HEK293 (cell line): ENCODE measurements at regions not wholly inside any gene's neighbourhood (a gene's known extent, or its start where the extent isn't known, plus 50 kb on each side); places are given as distances from the start of the nearest gene placed in this dataset.

ENCODE experiments used
- CTCF ChIA-PET: fragments of 350-600 bp; formaldehyde crosslinking; extraction: SDS; loops from one replicate; lab custom pipeline; 2021; ENCODE audit warnings: antibody characterized with exemption; lab: Yijun Ruan, JAX
- POLR2A ChIA-PET: fragments of 300-600 bp; formaldehyde crosslinking; extraction: SDS; loops from one replicate; lab custom pipeline; 2020; ENCODE audit warnings: antibody characterized with exemption, inconsistent platforms; lab: Yijun Ruan, JAX
- H3K27ac ChIP-seq: fragments of 200-500 bp; sonication (Bioruptor generic); 2 replicates; pipeline ENCODE4 v1.5.1; 2014; ENCODE audit warnings: low read depth, low read length, control low read depth, inconsistent platforms; ENCODE audit errors: extremely low read depth
- H3K36me3 ChIP-seq, 2 experiments: fragments of 200-500 bp in 1 of 2; sonication (Bioruptor generic) in 1 of 2; 1 replicate in 1 of 2; 2 replicates in 1 of 2; pipeline ENCODE4 v1.5.1; 2014 to 2017; ENCODE audit warnings: inconsistent platforms in 2 of 2, low read length in 2 of 2; ENCODE audit not compliant: control insufficient read depth in 2 of 2, insufficient read depth in 1 of 2
- H3K4me1 ChIP-seq: fragments of 200-500 bp; sonication (Bioruptor generic); 2 replicates; pipeline ENCODE4 v1.5.1; 2014; ENCODE audit warnings: mild to moderate bottlenecking, low read length, inconsistent platforms; ENCODE audit not compliant: control insufficient read depth, insufficient read depth
- H3K4me3 ChIP-seq: 2 replicates; pipeline ENCODE4 v1.5.1; 2011; ENCODE audit warnings: low read depth, mild to moderate bottlenecking, control low read depth, low read length, moderate library complexity
- H3K9me3 ChIP-seq: fragments of 200-500 bp; sonication (Bioruptor generic); 2 replicates; pipeline ENCODE4 v1.5.1; 2014; ENCODE audit warnings: low read depth, low read length, inconsistent platforms; ENCODE audit not compliant: control insufficient read depth, insufficient read depth
- FEZF1 ChIP-seq: fragments of 450-650 bp; formaldehyde crosslinking; IDR thresholded peaks from 2 replicates; pipeline ENCODE4 v1.5.1; 2016; ENCODE audit warnings: missing biosample characterization, missing genetic modification characterization
- HOXC10 ChIP-seq: sonication (generic); formaldehyde crosslinking; IDR thresholded peaks from 2 replicates; pipeline ENCODE4 v1.8.1; 2023; ENCODE audit warnings: mild to moderate bottlenecking, missing genetic modification reagents
- INSM2 ChIP-seq: fragments of 450-650 bp; formaldehyde crosslinking; IDR thresholded peaks from 2 replicates; pipeline ENCODE4 v1.5.1; 2016; ENCODE audit warnings: missing biosample characterization, missing genetic modification characterization
- KLF8 ChIP-seq: fragments of 450-650 bp; formaldehyde crosslinking; IDR thresholded peaks from 2 replicates; pipeline ENCODE4 v1.5.1; 2016; ENCODE audit warnings: missing biosample characterization, missing genetic modification characterization
- MEIS1 ChIP-seq: sonication (generic); formaldehyde crosslinking; IDR thresholded peaks from 2 replicates; pipeline ENCODE4 v1.8.1; 2022; ENCODE audit warnings: missing genetic modification reagents, mild to moderate bottlenecking, borderline replicate concordance
- PRDM1 ChIP-seq: fragments of 450-650 bp; formaldehyde crosslinking; IDR thresholded peaks from 2 replicates; pipeline ENCODE4; 2016; ENCODE audit warnings: missing biosample characterization, missing genetic modification characterization
- PRDM4 ChIP-seq: fragments of 450-650 bp; formaldehyde crosslinking; IDR thresholded peaks from 2 replicates; pipeline ENCODE4 v1.5.1; 2017; ENCODE audit warnings: missing biosample characterization, missing genetic modification characterization
- PRDM6 ChIP-seq: fragments of 450-650 bp; formaldehyde crosslinking; IDR thresholded peaks from 2 replicates; pipeline ENCODE4 v1.5.1; 2017; ENCODE audit warnings: missing biosample characterization, missing genetic modification characterization
- SETDB1 ChIP-seq: IDR thresholded peaks from one replicate; pipeline ENCODE4 v1.6.1; 2017; ENCODE audit warnings: mild to moderate bottlenecking, low read length, moderate library complexity, mixed read lengths; ENCODE audit not compliant: insufficient read length
- TCF7L2 ChIP-seq: IDR thresholded peaks from 2 replicates; pipeline ENCODE4 v1.6.1; 2011; ENCODE audit warnings: low read depth, mild to moderate bottlenecking, inconsistent platforms, low read length, moderate library complexity, borderline replicate concordance
- WT1 ChIP-seq: fragments of 450-650 bp; formaldehyde crosslinking; IDR thresholded peaks from 2 replicates; pipeline ENCODE4 v1.5.1; 2016; ENCODE audit warnings: missing biosample characterization, missing genetic modification characterization
- YY1 ChIP-seq: fragments of 450-650 bp; formaldehyde crosslinking; IDR thresholded peaks from 2 replicates; pipeline ENCODE4 v1.5.1; 2018; ENCODE audit warnings: missing biosample characterization, missing genetic modification characterization
- ZBTB48 ChIP-seq: fragments of 450-650 bp; formaldehyde crosslinking; IDR thresholded peaks from 2 replicates; pipeline ENCODE4 v1.5.1; 2016; ENCODE audit warnings: missing biosample characterization, missing genetic modification characterization
- ZFP37 ChIP-seq: fragments of 450-650 bp; formaldehyde crosslinking; IDR thresholded peaks from 2 replicates; pipeline ENCODE4 v1.5.1; 2016; ENCODE audit warnings: missing biosample characterization, missing genetic modification characterization
- ZFP69B ChIP-seq: fragments of 450-650 bp; formaldehyde crosslinking; IDR thresholded peaks from 2 replicates; pipeline ENCODE4 v1.5.1; 2016; ENCODE audit warnings: missing biosample characterization, missing genetic modification characterization
- ZNF324 ChIP-seq: fragments of 450-650 bp; formaldehyde crosslinking; IDR thresholded peaks from 2 replicates; pipeline ENCODE4 v1.5.1; 2016; ENCODE audit warnings: missing biosample characterization, missing genetic modification characterization
- ZNF37A ChIP-seq: fragments of 450-650 bp; IDR thresholded peaks from 2 replicates; pipeline ENCODE4 v1.5.1; 2018; ENCODE audit warnings: missing biosample characterization, missing genetic modification characterization
- ZNF391 ChIP-seq: fragments of 450-650 bp; formaldehyde crosslinking; IDR thresholded peaks from 2 replicates; pipeline ENCODE4 v1.5.1; 2016; ENCODE audit warnings: low read depth, missing biosample characterization, missing genetic modification characterization, borderline replicate concordance
- ZNF404 ChIP-seq: fragments of 450-650 bp; formaldehyde crosslinking; IDR thresholded peaks from 2 replicates; pipeline ENCODE4 v1.5.1; 2017; ENCODE audit warnings: missing biosample characterization, missing genetic modification characterization
- ZNF423 ChIP-seq: fragments of 450-650 bp; formaldehyde crosslinking; IDR thresholded peaks from 2 replicates; pipeline ENCODE4 v1.5.1; 2016; ENCODE audit warnings: missing biosample characterization, missing genetic modification characterization
- ZNF529 ChIP-seq: fragments of 450-650 bp; formaldehyde crosslinking; IDR thresholded peaks from 2 replicates; pipeline ENCODE4 v1.5.1; 2017; ENCODE audit warnings: missing genetic modification characterization, missing biosample characterization; ENCODE audit not compliant: insufficient replicate concordance
- ZNF677 ChIP-seq: fragments of 450-650 bp; IDR thresholded peaks from 2 replicates; pipeline ENCODE4 v1.5.0; 2018; ENCODE audit warnings: missing biosample characterization, mild to moderate bottlenecking, missing genetic modification characterization, moderate library complexity
- ZNF707 ChIP-seq: fragments of 450-650 bp; formaldehyde crosslinking; IDR thresholded peaks from 2 replicates; pipeline ENCODE4 v1.5.1; 2016; ENCODE audit warnings: missing biosample characterization, missing genetic modification characterization
- ZXDB ChIP-seq: fragments of 450-650 bp; formaldehyde crosslinking; IDR thresholded peaks from 2 replicates; pipeline ENCODE4 v1.5.1; 2016; ENCODE audit warnings: missing biosample characterization, missing genetic modification characterization
- TF ChIP-seq, protein P1 (sequence below): fragments of 450-650 bp; formaldehyde crosslinking; IDR thresholded peaks from 2 replicates; pipeline ENCODE4 v1.5.1; 2016; ENCODE audit warnings: missing biosample characterization, missing genetic modification characterization

- Histone ChIP-seq H3K36me3 (no peaks in the 10 kb centered on the region), H3K4me3 (no peak overlapping the region), H3K27ac (no peak overlapping the region), H3K9me3 (no peaks in the 10 kb centered on the region), H3K4me1 (peaks cover 18% of the 10 kb centered on the region)
- TF ChIP-seq PRDM6 (tag by site-specific recombination) (peak; percentile 89), HOXC10 (CRISPR knock-in tag) (no peak), WT1 (peak; percentile 64), ZFP37 (tag by site-specific recombination) (no peak), FEZF1 (peak; percentile 66), SETDB1 (no peak)
- POLR2A ChIA-PET, result no interaction called here
- CTCF ChIA-PET, result no interaction called here
Measured at GRCh38 chr9:84121991-84122523, 141.5 kb downstream of the RMI1 start.

GRCh38 chr9:84122572-84122971, 142.0 kb downstream of the RMI1 start:
- no peaks in the 10 kb centered on the region for H3K36me3 ChIP-seq
- TF ChIP-seq ZNF404 (tag by site-specific recombination), result no peak
- no peak for TF ChIP-seq ZNF707 (tag by site-specific recombination)
- no peak for TF ChIP-seq PRDM1 (tag by site-specific recombination)
- no peak for TF ChIP-seq HOXC10 (CRISPR knock-in tag)
- TF ChIP-seq ZNF37A (tag by site-specific recombination), result no peak
- TF ChIP-seq, protein P1, sequence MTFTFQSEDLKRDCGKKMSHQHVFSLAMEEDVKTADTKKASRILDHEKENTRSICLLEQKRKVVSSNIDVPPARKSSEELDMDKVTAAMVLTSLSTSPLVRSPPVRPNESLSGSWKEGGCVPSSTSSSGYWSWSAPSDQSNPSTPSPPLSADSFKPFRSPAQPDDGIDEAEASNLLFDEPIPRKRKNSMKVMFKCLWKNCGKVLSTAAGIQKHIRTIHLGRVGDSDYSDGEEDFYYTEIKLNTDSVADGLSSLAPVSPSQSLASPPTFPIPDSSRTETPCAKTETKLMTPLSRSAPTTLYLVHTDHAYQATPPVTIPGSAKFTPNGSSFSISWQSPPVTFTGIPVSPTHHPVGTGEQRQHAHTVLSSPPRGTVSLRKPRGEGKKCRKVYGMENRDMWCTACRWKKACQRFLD, result no peak
- no peak for TF ChIP-seq ZBTB48
- TF ChIP-seq ZNF529, result no peak
- TF ChIP-seq ZFP69B (tag by site-specific recombination), result no peak
- TF ChIP-seq ZXDB (tag by site-specific recombination), result no peak
- TF ChIP-seq ZNF324 (tag by site-specific recombination), result no peak
- TF ChIP-seq PRDM4 (tag by site-specific recombination), result no peak
- no peak for TF ChIP-seq INSM2
- no peak for TF ChIP-seq KLF8
- TF ChIP-seq ZNF677 (tag by site-specific recombination), result no peak
- no peak for TF ChIP-seq YY1 (tag by site-specific recombination)
- TF ChIP-seq TCF7L2, result no peak
- TF ChIP-seq MEIS1, result no peak
- TF ChIP-seq ZNF391 (tag by site-specific recombination), result no peak
- TF ChIP-seq ZNF423 (tag by site-specific recombination), result no peak
- no peak overlapping the region for H3K4me3 ChIP-seq
- H3K4me1 ChIP-seq, result peaks cover 18% of the 10 kb centered on the region
- POLR2A ChIA-PET, result no interaction called here
- no peak overlapping the region for H3K27ac ChIP-seq
- no peaks in the 10 kb centered on the region for H3K9me3 ChIP-seq
- CTCF ChIA-PET, result no interaction called here
